GM11168 (cell line): ENCODE measurements at regions not wholly inside any gene's neighbourhood (a gene's known extent, or its start where the extent isn't known, plus 50 kb on each side); places are given as distances from the start of the nearest gene placed in this dataset.

Experiments
- in situ Hi-C: fragments of 300-500 bp; cut with MboI; formaldehyde crosslinking; loops from one replicate; pipeline ENCODE4 v1.12.0; 2022; ENCODE audit warnings: low sequenced_read_pairs; ENCODE audit not compliant: unreplicated experiment

DNA sequence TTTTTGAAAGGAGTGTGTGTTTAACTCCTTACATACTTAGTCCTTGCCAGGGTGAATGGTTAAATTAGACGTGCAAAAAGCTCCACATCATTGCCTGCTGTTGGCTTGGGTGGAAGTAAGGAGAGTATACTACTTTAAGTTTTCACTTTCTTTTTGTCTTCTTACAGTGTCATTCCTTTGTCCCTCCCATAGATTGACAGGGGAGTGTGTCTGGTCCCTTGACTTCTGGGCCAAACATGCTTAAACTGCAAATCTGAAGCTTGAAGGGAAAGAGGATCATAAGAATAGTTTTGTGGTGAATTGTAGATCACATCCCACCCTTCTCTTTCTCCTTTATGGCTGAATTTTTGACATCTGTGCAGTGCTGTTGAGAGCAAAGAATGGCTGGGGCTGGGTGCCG lies 355.8 kb upstream of the C2CD4B start:
- in situ Hi-C loops: no loop called here

DNA sequence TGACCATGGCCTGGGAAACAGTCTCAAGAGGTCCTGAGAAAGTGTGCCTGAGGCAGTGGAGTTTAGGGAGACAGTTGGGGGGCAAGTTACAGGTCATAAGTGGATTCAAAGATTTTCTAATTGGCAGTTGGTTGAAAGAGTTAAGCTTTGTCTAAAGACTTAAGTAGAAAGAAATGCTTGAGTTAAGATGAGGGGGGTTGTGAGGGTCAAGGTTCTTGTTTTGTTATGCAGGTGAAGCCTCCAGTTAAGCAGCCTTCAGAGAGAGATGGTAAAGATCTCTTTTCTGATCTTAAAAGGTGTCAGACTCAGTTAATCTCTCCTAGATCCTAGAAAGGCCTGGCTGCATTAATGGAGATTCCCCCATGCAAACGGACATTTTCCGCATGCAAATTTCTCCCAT lies 356.3 kb upstream of the C2CD4B start:
- in situ Hi-C loops: no loop called here

DNA sequence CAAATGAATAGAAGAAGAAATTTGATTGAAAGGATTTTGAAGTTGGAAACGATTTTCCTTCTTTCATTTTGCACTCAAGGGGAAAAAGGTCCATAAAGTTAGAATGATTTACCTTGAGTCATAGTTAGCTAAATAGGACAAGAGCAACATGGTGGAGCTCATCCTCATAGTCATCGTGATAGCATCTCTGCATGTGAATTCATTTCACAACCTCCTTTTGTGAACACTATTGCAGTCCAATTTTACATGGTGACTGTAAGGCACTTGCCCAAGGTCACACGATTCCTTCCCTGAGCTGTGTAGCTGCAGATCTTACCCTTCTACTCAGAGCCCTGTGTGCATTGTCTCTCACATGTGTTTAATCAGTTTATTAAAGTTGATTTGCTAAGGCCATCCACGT lies 359.8 kb upstream of the C2CD4B start:
- in situ Hi-C loops: no loop called here

DNA sequence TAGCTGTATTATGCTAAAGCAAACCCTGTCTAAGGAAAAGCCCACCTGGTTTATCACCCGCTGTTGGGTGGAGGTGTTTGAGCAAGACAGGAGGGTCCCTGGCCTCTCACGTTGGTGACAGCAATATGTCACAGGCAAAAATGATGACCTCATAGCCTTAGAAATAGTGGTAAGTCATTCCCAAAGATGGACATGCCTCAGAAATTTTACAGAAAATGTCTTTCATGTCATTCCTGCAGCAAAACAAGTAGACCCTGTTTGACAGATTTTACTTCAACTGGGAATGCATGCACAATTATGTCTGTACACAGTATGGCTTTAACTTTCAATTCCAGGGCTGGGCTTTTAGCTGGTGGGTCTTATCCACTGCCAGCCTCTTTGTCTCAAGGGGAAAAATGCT lies 362.3 kb upstream of the C2CD4B start:
- in situ Hi-C loops: no loop called here

DNA sequence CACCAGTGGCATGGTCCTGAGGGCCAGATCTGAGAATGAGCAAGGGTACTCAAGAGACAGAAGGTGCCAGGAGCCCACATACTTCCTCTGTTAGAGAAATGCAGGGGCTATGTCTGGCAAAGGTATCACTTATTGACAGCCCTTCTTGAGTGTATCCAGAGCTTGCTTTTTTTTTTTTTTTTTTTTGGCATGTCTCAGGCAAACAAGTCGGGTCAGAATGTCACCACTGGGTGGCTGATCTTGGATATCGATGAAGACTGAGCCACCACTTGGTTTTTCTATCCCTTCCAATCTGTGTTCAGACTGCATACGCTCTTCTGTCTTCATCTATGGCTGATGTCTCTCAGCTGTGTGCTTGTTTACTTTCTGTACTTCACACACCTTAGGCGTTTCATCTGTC lies 363.4 kb upstream of the C2CD4B start:
- in situ Hi-C loops: no loop called here

DNA sequence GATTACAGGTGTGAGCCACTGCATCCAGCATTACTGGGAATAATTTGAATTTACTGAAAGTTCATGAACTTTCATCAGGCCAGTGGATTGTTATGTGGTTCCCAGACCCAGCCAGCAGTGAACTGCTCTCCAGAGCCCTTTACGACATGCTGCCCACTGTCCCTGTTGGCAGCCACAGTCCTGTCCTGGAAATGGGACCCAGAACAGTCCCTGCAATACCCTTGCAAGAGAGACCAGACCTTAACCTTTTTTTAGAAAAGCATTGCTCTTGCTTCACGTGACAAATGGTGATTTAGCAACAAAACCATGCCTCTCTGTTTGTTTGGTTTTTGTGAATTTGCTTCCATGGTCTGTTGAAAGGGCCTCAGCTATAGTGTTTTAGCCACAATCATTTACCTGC lies 367.3 kb upstream of the C2CD4B start:
- in situ Hi-C loops: no loop called here

DNA sequence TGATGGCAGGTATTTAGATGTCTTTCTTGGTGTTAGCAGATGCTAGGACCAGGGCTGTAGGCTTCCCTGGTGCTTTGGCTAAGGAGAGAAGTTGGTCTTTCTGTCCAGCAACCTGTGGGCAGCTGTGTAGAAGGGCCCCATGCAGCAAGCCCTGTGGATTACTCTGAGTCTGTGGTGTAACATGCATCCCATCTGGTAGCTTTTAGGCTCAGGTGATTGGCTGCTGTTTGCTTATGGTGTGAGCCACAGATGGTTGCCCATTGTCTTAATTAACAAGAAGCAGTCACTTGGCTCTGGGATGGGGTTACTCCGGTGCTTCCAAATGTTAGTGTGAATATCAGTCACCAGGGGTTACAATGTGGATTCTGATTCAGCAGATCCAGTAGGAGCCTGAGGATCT lies 368.6 kb upstream of the C2CD4B start:
- in situ Hi-C loops: no loop called here

DNA sequence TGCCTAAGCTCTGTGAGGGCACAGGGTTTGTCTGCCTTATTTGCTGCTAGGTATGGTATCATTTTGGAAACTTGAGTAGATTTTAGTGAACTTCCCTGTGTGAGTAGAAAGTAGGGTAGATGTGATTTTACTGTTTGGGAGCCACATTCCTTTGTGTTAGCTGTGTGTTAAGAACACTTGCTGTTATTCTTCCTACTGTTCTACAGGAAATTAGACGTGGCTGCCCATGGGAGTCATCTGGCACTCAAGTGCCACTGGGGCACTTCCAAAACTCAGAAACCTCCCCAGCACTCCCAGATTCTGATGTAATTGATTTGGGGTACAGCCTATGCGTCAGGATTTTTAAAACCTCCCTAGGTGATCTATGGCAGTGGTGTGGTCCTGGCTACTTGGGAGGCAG lies 369.9 kb upstream of the C2CD4B start:
- in situ Hi-C loops: no loop called here

DNA sequence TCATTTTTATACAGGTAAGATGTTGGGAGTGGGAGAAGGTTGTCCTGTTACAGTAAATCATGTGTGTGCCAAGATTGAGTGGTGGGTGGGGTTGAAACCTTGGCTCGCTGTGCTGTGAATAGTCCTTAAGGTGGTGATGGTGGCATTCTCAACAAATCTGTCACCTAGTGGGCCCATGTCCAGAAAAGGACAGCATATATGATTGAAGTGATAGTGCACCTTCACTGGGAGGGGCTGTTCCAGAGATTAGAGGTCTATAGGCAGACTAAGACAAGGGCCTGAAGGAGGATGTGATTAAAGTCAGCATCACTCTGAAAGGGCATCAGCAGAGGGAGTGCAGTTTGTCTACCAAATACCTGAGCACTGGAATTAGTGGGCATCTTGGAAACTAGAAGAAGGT lies 374.2 kb upstream of the C2CD4B start:
- in situ Hi-C loops: no loop called here

DNA sequence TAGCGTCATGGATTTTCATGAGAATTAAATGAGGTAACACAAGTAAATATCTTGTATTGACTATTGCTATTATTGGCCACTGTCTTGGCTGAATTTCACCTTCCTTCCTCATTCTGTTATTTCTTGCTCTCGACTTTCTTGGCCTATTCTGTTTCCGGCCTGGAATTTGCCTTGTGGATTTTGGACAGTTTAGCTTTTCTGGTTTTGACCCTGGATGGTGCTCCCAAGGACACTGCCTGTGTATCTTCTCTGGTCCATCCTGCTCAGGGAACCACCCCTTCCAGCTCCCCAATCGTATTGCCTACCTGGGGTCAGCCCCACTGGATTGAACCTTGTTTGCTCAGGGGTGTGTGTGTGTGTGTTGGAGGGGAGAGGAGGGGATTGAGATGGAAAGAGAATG lies 376.2 kb upstream of the C2CD4B start:
- in situ Hi-C loops: no loop called here

DNA sequence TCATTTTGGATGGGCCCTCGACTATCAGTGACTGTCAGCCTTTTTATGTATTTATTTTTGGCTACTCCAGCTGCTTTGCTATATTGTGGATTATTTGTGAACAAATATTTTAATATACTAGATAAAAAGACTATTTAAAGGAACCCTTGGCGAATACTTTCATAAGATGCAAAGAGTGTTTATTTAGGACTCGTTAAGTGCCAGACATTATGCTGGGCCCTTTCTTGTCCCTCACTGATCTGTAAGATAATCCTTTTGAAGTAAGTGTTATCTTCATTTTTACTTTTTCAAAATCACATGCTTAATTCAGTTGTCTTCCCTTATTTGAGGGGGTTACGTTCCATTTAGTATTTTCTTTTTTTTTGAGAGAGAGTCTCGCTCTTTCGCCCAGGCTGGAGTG lies 376.8 kb upstream of the C2CD4B start:
- in situ Hi-C loops: no loop called here

DNA sequence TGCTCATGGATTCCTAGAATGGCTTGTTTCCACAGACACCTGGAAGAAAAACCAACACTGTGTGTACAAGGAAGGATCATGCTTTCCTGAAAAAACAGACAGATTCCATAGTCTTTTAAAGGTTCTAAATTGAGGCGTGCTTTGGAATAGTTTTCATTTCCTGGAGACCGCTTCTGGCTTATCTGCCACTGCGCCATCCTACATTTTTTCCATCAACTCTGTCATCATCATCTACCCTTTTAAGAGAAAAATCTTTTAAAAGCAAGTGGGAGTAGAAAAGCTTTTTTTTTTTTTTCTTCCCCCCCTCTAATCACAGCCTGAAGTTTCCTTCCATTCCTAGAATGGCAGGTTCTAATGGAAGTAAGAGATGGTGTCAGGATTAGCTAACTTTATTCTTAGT lies 379.4 kb upstream of the C2CD4B start:
- in situ Hi-C loops: no loop called here

DNA sequence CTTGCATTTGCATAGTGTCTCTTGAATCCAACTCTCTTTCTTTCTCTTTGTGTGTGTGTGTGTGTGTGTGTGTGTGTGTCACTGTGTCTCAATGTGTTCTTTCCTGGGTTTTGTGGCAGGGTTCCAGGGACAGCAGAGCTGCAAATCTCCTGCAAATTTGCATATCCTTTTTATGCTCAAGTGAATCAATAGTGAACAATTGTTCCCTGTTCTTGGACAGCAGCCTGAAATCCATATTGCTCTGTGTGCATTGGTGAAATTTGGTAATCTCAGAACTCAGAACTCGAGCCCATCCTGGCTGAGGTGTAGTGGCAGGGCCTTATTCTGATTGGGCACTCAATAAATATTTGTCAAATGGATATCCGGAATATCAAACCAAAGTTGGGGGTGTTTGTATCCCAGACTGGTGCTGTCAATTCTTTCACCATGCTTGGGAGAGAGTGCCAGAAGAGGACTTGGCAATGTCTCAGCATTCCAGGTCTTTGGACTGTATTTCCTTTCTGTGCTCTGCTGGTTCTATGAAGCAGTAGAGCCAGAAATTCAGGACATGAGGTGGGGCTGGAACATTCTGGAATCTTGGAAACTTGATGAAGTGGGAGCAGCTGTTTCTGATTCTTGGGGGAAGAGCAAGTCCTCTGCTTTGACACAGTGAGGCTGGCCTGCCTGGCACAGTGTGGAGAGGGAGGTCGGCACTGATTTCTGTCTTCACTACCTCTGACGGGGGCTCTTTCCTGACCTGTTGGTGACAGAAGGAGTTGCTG lies 380.6 kb upstream of the C2CD4B start:
- in situ Hi-C loops: no loop called here

DNA sequence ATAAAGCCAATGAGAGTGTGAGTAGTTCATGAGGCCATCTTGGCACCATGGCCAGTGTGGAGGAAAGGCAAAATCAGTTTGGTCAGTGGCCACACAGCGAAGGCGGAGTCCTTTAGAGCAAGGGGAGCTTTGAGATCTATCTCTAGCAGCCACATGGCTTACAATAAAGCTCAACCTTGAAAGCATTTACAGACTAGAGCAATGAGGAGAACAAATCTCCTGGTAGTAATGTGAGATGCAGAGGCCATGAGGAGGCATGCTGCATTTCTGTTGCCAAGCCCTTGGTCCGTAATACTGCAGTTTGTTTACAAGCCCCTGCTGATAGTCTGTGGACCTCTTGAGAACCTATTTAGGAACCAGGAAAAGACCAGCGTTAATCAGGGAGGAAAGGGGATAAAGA lies 381.5 kb upstream of the C2CD4B start:
- in situ Hi-C loops: no loop called here

DNA sequence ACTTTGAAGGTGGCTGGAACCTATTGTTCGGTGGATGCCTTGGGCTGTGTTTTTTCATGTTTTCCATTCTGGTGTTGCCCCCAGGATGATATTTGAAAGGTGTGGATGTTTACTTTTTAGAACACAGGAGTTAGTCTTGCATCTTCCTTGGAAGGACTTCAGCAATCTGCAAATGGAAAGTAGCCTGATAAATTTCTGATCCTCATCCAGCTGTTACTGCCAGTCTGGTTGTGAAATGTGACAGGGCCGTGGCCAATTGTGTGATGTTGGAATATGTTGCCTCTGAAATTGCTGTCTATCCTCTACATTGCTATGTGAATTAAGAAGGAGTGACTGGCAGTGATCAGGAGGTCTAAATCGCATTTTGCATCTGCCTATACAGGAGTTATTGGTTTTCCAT lies 382.5 kb upstream of the C2CD4B start:
- in situ Hi-C loops: no loop called here

DNA sequence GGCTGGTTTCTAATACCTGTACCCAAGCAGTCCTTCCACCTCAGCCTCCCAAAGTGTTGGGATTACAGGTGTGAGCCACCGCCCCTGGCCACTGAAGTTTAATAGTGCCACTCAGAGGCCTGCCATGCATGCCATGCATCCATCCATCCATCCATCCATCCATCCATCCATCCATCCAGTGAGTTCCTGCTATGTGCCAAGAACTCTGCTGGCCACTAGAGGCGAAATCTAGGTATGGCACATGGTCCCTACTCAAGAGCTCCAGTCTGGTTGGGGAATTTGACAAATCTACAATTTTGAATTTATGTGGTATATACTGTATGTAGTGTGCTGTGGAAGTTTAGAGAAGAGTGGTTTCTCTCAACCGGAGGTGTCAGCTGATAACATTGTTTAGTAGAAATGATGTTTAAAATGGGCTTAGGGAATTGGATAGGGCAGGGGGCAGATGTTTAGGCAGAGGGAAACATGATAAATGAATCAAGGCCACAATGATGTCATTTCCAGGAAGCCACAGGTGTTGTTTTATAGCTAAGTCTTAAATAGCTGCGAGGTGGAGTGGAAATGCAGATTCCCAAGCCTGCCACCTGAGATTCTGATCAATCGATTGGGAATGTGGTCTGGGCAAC lies 384.4 kb upstream of the C2CD4B start:
- in situ Hi-C loops: no loop called here

DNA sequence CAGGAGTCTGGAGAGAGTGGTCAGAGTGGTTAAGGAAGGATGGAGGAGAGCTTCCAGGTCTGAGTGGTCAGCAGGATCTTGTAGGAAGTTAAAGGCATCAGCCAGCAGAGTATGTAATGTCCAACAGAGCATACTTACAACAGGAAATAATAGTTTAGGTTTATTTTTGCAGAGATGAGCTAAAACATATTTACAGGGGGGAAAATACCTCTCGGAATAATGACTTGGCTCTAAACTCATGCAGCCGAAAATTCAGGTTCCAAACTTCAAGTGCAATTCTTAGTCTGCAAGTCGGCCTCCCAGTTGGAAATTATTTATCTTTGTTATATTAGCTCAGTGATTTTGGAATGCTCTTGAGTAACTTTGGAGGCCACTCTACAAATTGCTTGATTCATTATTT lies 385.0 kb upstream of the C2CD4B start:
- in situ Hi-C loops: no loop called here

DNA sequence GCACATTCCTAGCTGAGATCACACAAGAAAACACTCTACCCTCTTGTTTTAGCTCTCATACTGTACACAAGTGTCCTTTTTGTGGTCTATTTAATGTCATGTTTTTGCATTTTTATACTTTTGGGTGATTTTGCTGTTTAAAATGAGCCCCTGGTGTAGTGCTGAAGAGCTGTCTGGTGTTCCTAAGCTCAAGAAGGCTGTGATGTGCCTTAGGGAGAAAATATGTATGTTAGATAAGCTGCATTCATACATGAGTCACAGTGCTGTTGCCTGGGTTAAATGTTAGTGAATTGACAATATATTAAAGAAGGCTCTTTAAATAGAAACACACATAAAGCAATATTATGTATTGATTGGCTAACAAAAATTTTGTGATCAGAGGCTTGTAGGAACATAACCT lies 387.4 kb upstream of the C2CD4B start:
- in situ Hi-C loops: no loop called here

DNA sequence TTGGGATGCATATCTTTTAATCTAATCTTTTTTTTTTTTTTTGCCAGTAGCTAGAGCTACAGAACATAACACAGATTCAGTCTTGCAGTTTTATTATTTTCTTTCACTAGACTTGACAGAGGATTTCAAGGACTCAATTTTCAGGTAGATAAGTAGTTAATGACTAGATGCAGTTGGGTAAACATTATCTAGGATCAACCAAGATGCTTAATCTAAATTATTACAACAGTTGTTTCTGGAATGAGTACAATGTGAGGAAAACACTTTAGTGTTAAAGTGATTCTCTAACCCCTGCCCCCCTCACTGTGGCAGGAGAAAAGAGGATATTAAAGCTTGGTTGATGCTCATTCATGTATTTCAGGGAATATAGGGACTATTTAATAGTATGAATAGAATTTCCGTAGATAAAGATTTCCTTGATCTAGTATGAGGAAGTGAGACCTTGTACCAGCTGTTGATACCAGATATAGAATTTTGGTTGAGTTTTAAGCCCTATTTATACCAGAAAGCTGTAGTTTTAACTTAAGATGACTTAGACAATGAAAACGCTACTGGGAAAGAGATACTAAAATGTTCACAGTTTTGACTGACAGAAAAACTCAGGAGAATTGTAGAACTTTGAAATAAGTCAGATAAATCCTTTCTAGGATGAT lies 389.0 kb upstream of the C2CD4B start:
- in situ Hi-C loops: no loop called here

DNA sequence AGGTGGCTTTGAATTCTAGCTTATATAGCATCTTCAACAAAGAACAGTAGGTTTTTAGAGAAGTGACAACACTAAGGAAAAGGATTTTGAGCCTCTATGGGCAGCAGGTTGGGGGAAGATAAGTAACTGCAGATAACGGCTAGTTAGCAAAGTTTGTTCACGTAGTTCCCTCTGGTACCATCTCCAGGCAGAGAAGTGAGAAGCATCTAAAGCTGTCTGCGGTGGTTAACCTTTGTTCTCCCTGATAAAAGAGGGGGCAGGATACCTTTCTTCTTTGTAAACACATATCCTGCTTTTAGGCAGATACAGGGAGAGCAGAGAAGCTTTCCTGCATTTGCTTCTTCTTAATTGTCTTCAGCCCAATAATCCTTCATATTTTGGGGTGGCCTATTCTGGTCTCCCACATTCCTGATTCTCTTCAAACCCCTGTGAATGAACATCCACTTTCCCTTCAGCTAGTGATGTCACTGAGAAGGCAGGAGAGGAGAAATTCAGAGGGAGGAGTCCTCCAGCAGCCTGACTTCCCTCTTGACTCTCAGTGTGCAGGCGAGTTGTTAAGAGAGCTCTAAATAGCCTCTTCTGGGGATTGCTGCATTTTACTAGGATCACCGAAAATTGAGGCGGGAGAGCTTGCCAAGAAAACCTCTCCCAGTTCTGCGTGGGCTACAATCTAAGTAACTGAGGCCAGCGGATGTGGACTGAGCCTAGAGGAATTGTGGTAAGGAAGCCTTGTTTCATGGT lies 393.7 kb upstream of the C2CD4B start:
- in situ Hi-C loops: no loop called here

DNA sequence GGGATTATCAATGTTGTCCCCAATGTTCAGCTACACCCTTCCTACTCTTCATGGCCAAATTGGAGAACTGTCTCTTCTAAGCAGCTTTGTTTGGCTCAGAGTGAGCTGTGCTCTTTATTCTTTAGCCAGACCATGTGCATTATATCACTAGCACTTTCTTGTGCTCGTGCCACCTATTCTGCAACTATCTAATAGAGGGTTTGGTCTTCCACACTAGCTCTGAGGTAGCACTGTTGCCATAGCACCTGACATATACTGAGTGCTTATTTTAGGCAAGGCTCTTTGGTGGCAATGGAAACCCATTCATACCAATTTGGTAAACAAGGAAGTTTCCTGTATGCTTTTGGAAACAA lies 394.3 kb upstream of the C2CD4B start:
- in situ Hi-C loops: no loop called here
